Spleen (tissue), 7 donors: ENCODE measurements at regions not wholly inside any gene's neighbourhood (a gene's known extent, or its start where the extent isn't known, plus 50 kb on each side); places are given as distances from the start of the nearest gene placed in this dataset.

Experiments used
- CTCF ChIP-seq, 11 experiments: fragments of 200-600 bp in 7 of 11; fragments of 450-650 bp in 4 of 11; sonication (generic) in 4 of 11; IDR thresholded peaks in 8 of 11; conservative IDR thresholded peaks in 3 of 11; 1 replicate in 7 of 11; 2 replicates in 4 of 11; pipeline versions ENCODE4 v1.4.0 to v1.8.0; 2016 to 2021; ENCODE audit warnings: antibody characterized with exemption in 11 of 11, inconsistent platforms in 4 of 11, mild to moderate bottlenecking in 1 of 11
- POLR2A ChIP-seq, 3 donors: fragments of 450-650 bp; IDR thresholded peaks; one replicate each; pipeline ENCODE4 v1.5.1; 2017; ENCODE audit warnings: antibody characterized with exemption in 3 of 3, mild to moderate bottlenecking in 1 of 3
- donor health status: DM: no; HTN: no; CAD: no; lungs with moderate emphysema.
- donor health status: DM: no; HTN: no; CAD: no.
- donor health status: DM: no; HTN: no; CAD: no.

- TF ChIP-seq CTCF (IDR thresholded peaks at IDR 0.05 in 8 of 11, conservative IDR thresholded peaks at IDR 0.05 in 3 of 11) = no peak
- TF ChIP-seq POLR2A (IDR thresholded peaks at IDR 0.05) = no peak
Observed at GRCh38 chr2:120464448-120464931, 118.6 kb downstream of the INHBB start.
